ENCODE measurements at regions not wholly inside any gene's neighbourhood (a gene's known extent, or its start where the extent isn't known, plus 50 kb on each side); places are given as distances from the start of the nearest gene placed in this dataset.
"Not testable (repeated sequence)": the region's sequence is repeated elsewhere in the genome, so short reads cannot be mapped to it uniquely, and the experiment has no call there.

DNA sequence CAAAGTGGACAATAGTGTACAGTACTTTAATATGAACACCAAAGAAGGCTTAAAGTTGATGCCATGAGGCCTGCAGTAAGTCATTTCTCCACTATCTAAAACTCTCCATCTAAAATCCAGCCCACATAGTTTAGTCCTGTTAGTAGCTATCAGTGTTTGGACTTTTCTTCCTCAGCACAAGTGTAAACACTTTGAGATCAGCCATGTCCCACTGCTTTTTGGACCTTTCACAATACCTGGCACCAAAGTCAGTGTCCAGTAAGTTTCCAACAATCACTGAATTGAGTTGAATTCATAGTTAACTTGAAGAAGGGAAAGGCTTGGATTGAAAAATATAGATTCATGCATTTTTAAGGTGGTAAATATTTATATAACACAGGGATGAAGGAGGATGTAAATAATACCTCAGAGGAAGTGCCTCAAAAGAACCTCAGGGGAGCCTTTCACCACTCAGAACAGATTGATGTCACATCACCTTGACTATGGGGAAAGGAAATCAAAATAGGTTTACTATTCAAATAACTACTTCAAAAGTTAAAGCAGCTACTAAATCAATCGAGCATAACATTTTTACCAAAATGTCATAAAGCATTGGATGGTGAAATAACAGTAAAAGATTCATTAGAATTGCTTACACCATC is 76.7 kb downstream of the FTHL17 start:
- BruUV-seq (replicated peaks) = no TSS peak
- CTCF ChIA-PET = no interaction called here
- no peak overlapping the region for H3K4me2 ChIP-seq (ENCODE audit: low read length)
- H3K27me3 ChIP-seq (ENCODE audit: insufficient read depth, low read length) = no peaks in the 10 kb centered on the region
- no peaks in the 10 kb centered on the region for H3K36me3 ChIP-seq (ENCODE audit: control insufficient read depth in 1 of 2, insufficient read depth in 2 of 2, low read length in 2 of 2)
- RAD21 ChIA-PET (ENCODE audit: low non-redundant PET in 1 of 2, low total read pairs in 2 of 2, uncharacterized antibody in 2 of 2, unreplicated experiment in 2 of 2) = no interaction called here
- no peaks in the 10 kb centered on the region for H3K4me1 ChIP-seq (ENCODE audit: control insufficient read depth in 1 of 2, insufficient read depth in 2 of 2, low read length in 2 of 2)
- no peaks in the 10 kb centered on the region for H3K9me2 ChIP-seq (ENCODE audit: insufficient read depth)
- no peaks in the 10 kb centered on the region for H3K9me3 ChIP-seq (ENCODE audit: control insufficient read depth in 1 of 2, insufficient read depth in 1 of 2, low read depth in 1 of 2, low read length in 2 of 2)
- no peak for TF ChIP-seq CBX3 (IDR thresholded peaks at IDR 0.05; ENCODE audit: low read depth)
- TF ChIP-seq, protein P1, sequence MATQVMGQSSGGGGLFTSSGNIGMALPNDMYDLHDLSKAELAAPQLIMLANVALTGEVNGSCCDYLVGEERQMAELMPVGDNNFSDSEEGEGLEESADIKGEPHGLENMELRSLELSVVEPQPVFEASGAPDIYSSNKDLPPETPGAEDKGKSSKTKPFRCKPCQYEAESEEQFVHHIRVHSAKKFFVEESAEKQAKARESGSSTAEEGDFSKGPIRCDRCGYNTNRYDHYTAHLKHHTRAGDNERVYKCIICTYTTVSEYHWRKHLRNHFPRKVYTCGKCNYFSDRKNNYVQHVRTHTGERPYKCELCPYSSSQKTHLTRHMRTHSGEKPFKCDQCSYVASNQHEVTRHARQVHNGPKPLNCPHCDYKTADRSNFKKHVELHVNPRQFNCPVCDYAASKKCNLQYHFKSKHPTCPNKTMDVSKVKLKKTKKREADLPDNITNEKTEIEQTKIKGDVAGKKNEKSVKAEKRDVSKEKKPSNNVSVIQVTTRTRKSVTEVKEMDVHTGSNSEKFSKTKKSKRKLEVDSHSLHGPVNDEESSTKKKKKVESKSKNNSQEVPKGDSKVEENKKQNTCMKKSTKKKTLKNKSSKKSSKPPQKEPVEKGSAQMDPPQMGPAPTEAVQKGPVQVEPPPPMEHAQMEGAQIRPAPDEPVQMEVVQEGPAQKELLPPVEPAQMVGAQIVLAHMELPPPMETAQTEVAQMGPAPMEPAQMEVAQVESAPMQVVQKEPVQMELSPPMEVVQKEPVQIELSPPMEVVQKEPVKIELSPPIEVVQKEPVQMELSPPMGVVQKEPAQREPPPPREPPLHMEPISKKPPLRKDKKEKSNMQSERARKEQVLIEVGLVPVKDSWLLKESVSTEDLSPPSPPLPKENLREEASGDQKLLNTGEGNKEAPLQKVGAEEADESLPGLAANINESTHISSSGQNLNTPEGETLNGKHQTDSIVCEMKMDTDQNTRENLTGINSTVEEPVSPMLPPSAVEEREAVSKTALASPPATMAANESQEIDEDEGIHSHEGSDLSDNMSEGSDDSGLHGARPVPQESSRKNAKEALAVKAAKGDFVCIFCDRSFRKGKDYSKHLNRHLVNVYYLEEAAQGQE (IDR thresholded peaks at IDR 0.05; ENCODE audit: low read depth) = no peak
- TF ChIP-seq SRF (IDR thresholded peaks at IDR 0.05; ENCODE audit: low read depth) = no peak
- no peak for TF ChIP-seq JUND (IDR thresholded peaks at IDR 0.05)
- no peak for TF ChIP-seq EZH2 (IDR thresholded peaks at IDR 0.05)
- no peak for TF ChIP-seq ZNF274 (IDR thresholded peaks at IDR 0.05; ENCODE audit: low read depth, low read length)
- TF ChIP-seq, protein P2, sequence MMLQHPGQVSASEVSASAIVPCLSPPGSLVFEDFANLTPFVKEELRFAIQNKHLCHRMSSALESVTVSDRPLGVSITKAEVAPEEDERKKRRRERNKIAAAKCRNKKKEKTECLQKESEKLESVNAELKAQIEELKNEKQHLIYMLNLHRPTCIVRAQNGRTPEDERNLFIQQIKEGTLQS (IDR thresholded peaks at IDR 0.05) = no peak
- TF ChIP-seq, protein P3, sequence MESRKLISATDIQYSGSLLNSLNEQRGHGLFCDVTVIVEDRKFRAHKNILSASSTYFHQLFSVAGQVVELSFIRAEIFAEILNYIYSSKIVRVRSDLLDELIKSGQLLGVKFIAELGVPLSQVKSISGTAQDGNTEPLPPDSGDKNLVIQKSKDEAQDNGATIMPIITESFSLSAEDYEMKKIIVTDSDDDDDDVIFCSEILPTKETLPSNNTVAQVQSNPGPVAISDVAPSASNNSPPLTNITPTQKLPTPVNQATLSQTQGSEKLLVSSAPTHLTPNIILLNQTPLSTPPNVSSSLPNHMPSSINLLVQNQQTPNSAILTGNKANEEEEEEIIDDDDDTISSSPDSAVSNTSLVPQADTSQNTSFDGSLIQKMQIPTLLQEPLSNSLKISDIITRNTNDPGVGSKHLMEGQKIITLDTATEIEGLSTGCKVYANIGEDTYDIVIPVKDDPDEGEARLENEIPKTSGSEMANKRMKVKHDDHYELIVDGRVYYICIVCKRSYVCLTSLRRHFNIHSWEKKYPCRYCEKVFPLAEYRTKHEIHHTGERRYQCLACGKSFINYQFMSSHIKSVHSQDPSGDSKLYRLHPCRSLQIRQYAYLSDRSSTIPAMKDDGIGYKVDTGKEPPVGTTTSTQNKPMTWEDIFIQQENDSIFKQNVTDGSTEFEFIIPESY (IDR thresholded peaks at IDR 0.05; ENCODE audit: extremely low read depth, insufficient replicate concordance, low read length) = no peak
- TF ChIP-seq, protein P4, sequence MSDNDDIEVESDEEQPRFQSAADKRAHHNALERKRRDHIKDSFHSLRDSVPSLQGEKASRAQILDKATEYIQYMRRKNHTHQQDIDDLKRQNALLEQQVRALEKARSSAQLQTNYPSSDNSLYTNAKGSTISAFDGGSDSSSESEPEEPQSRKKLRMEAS (IDR thresholded peaks at IDR 0.05) = no peak
- no peak for TF ChIP-seq ZFX (IDR thresholded peaks at IDR 0.05)
- TF ChIP-seq TCF7L2 (IDR thresholded peaks at IDR 0.05; ENCODE audit: borderline replicate concordance, extremely low read depth, insufficient read depth, insufficient read length) = no peak
- no peak for TF ChIP-seq FOSL1 (IDR thresholded peaks at IDR 0.05; ENCODE audit: low read depth)
- no peak for ATAC-seq
- intact Hi-C loops (cut with micrococcal nuclease) = no loop called here
- H3K27ac ChIP-seq (ENCODE audit: low read depth, low read length) = no peak overlapping the region
- H2AFZ ChIP-seq (ENCODE audit: low read depth, low read length, poor library complexity, severe bottlenecking) = no peak overlapping the region
- no peak for DNase-seq (ENCODE audit: low read depth, low spot score)
- no peak overlapping the region for H3K9ac ChIP-seq (ENCODE audit: low read length)
- POLR2A ChIA-PET = no interaction called here
- no peak overlapping the region for H3K4me3 ChIP-seq (replicated peaks in 1 of 2; ENCODE audit: low read depth in 1 of 2, low read length in 2 of 2)
- H3K79me2 ChIP-seq (ENCODE audit: insufficient read depth, low read length) = no peaks in the 10 kb centered on the region
- no peaks in the 10 kb centered on the region; the same call in 1 of the 2 replicates for H4K20me1 ChIP-seq (ENCODE audit: insufficient read depth)

DNA sequence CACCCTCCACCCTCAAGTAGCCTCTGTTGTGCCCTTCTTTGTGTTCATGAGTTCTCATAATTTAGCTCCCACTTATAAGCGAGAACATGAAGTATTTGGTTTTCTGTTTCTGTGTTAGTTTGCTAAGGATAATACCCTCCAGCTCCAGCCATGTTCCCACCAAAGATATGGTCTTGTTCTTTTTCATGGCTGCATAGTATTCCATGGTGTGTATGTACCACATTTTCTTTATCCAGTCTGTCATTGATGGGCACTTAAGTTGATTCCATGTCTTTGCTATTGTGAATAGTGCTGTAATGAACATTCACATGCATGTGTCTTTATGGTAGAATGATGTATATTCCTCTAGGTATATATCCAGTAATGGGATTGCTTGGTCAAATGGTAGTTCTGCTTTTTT is 77.8 kb downstream of the FTHL17 start:
- H4K20me1 ChIP-seq (ENCODE audit: insufficient read depth); intact Hi-C loops (cut with micrococcal nuclease); H3K9ac ChIP-seq (ENCODE audit: low read length); H3K9me3 ChIP-seq (ENCODE audit: control insufficient read depth in 1 of 2, insufficient read depth in 1 of 2, low read depth in 1 of 2, low read length in 2 of 2); H3K4me1 ChIP-seq (ENCODE audit: control insufficient read depth in 1 of 2, insufficient read depth in 2 of 2, low read length in 2 of 2); H3K27ac ChIP-seq (ENCODE audit: low read depth, low read length); BruUV-seq (replicated peaks); H3K27me3 ChIP-seq (ENCODE audit: insufficient read depth, low read length); RAD21 ChIA-PET (ENCODE audit: low non-redundant PET in 1 of 2, low total read pairs in 2 of 2, uncharacterized antibody in 2 of 2, unreplicated experiment in 2 of 2); H3K36me3 ChIP-seq (ENCODE audit: control insufficient read depth in 1 of 2, insufficient read depth in 2 of 2, low read length in 2 of 2); DNase-seq (ENCODE audit: low read depth, low spot score); H3K4me2 ChIP-seq (ENCODE audit: low read length); H3K4me3 ChIP-seq (replicated peaks in 1 of 2; ENCODE audit: low read depth in 1 of 2, low read length in 2 of 2); CTCF ChIA-PET; POLR2A ChIA-PET; H3K9me2 ChIP-seq (ENCODE audit: insufficient read depth); H3K79me2 ChIP-seq (ENCODE audit: insufficient read depth, low read length); H2AFZ ChIP-seq (ENCODE audit: low read depth, low read length, poor library complexity, severe bottlenecking); ATAC-seq: not testable (repeated sequence)

Data from HCT116 (cell line).